K562 (cell line): ENCODE measurements at regions not wholly inside any gene's neighbourhood (a gene's known extent, or its start where the extent isn't known, plus 50 kb on each side); places are given as distances from the start of the nearest gene placed in this dataset.

Source experiments
- C11orf30 ChIP-seq: fragments of 450-650 bp; IDR thresholded peaks from 2 replicates; pipeline ENCODE4 v1.6.1; 2016; ENCODE audit warnings: low read depth, mild to moderate bottlenecking
- DPF2 ChIP-seq: fragments of 450-650 bp; IDR thresholded peaks from 2 replicates; pipeline ENCODE4 v1.6.1; 2016
- FOSL1 ChIP-seq: fragments of 200-800 bp; sonication (Bioruptor generic); conservative IDR thresholded peaks from 2 replicates; pipeline ENCODE4 v1.6.1; 2016; ENCODE audit warnings: missing genetic modification characterization, missing compliant biosample characterization
- HOMEZ ChIP-seq: fragments of 250-450 bp; sonication (Bioruptor Pico); IDR thresholded peaks from 2 replicates; pipeline ENCODE4 v1.4.0; 2020; ENCODE audit warnings: mild to moderate bottlenecking, moderate library complexity
- KDM4B ChIP-seq, 2 experiments: fragments of 450-650 bp in 1 of 2; sonication (generic) in 1 of 2; IDR thresholded peaks; 2 replicates each; pipeline ENCODE4 v1.6.1; 2016 to 2017; ENCODE audit warnings: borderline replicate concordance in 2 of 2, antibody characterized with exemption in 1 of 2, low read depth in 1 of 2, mild to moderate bottlenecking in 1 of 2
- MAFF ChIP-seq: IDR thresholded peaks from 2 replicates; pipeline ENCODE4 v1.6.1; 2012; ENCODE audit warnings: low read length, improper control_type of control experiment
- MAFG ChIP-seq: fragments of 450-650 bp; conservative IDR thresholded peaks from 2 replicates; pipeline ENCODE4 v1.6.1; 2016; ENCODE audit warnings: missing genetic modification characterization, missing compliant biosample characterization
- MAFK ChIP-seq: IDR thresholded peaks from 2 replicates; pipeline ENCODE4 v1.6.1; 2011; ENCODE audit warnings: low read length, improper control_type of control experiment
- NCOA6 ChIP-seq: fragments of 450-650 bp; IDR thresholded peaks from 2 replicates; pipeline ENCODE4 v1.6.1; 2017; ENCODE audit warnings: mild to moderate bottlenecking
- NFE2L1 ChIP-seq: fragments of 450-650 bp; IDR thresholded peaks from 2 replicates; pipeline ENCODE4 v1.6.1; 2016; ENCODE audit warnings: missing genetic modification characterization, low read depth, mild to moderate bottlenecking, missing compliant biosample characterization, moderate library complexity, borderline replicate concordance
- NR2C2 ChIP-seq, 2 experiments: fragments of 200-800 bp in 1 of 2; sonication (Bioruptor generic) in 1 of 2; sonication (generic) in 1 of 2; formaldehyde crosslinking in 1 of 2; IDR thresholded peaks; 2 replicates each; pipeline versions ENCODE4 v1.6.1 to v1.8.0; 2016 to 2022; ENCODE audit warnings: mild to moderate bottlenecking in 1 of 2, missing compliant biosample characterization in 1 of 2, missing genetic modification characterization in 1 of 2, missing genetic modification reagents in 1 of 2
- PKNOX1 ChIP-seq: fragments of 450-650 bp; IDR thresholded peaks from 2 replicates; pipeline ENCODE4 v1.6.1; 2016
- RFX5 ChIP-seq: IDR thresholded peaks from 2 replicates; pipeline ENCODE4 v1.6.1; 2011; ENCODE audit warnings: low read depth, mild to moderate bottlenecking, improper control_type of control experiment, low read length
- SAFB2 ChIP-seq: fragments of 200-400 bp; formaldehyde crosslinking; IDR thresholded peaks from 2 replicates; pipeline ENCODE4 v1.6.1; 2018; ENCODE audit warnings: borderline replicate concordance, low read length, low read depth, moderate library complexity; ENCODE audit not compliant: severe bottlenecking
- SIN3A ChIP-seq, 2 experiments: fragments of 150-350 bp in 1 of 2; IDR thresholded peaks; 2 replicates each; pipeline ENCODE4 v1.6.1; 2011 to 2016; ENCODE audit warnings: borderline replicate concordance in 2 of 2, low read depth in 2 of 2, low read length in 2 of 2, mild to moderate bottlenecking in 2 of 2, moderate library complexity in 2 of 2; ENCODE audit not compliant: control insufficient read depth in 1 of 2
- TARDBP ChIP-seq: fragments of 450-650 bp; IDR thresholded peaks from 2 replicates; pipeline ENCODE4 v1.6.1; 2016
- ZNF354B ChIP-seq: fragments of 250-450 bp; sonication (Bioruptor Pico); IDR thresholded peaks from 2 replicates; pipeline ENCODE4 v1.4.0; 2020
- ZNF584 ChIP-seq: fragments of 200-800 bp; sonication (Bioruptor generic); IDR thresholded peaks from 2 replicates; pipeline ENCODE4 v1.6.1; 2016; ENCODE audit warnings: low read depth, mild to moderate bottlenecking, missing genetic modification characterization, missing compliant biosample characterization
- ZNF785 ChIP-seq: fragments of 250-450 bp; sonication (Bioruptor Pico); IDR thresholded peaks from 2 replicates; pipeline ENCODE4 v1.4.0; 2020; ENCODE audit warnings: mild to moderate bottlenecking
- TF ChIP-seq, protein P1 (sequence below): sonication (generic); formaldehyde crosslinking; IDR thresholded peaks from 2 replicates; pipeline ENCODE4 v1.8.0; 2022; ENCODE audit warnings: missing genetic modification reagents, mild to moderate bottlenecking, moderate library complexity, borderline replicate concordance
- TF ChIP-seq, protein P2 (sequence below): fragments of 250-450 bp; sonication (Bioruptor Pico); IDR thresholded peaks from 2 replicates; pipeline ENCODE4 v1.9.0; 2021; ENCODE audit warnings: mild to moderate bottlenecking
- TF ChIP-seq, protein P3 (sequence below): IDR thresholded peaks from 2 replicates; pipeline ENCODE4 v1.6.1; 2014; ENCODE audit warnings: antibody characterized with exemption

DNA sequence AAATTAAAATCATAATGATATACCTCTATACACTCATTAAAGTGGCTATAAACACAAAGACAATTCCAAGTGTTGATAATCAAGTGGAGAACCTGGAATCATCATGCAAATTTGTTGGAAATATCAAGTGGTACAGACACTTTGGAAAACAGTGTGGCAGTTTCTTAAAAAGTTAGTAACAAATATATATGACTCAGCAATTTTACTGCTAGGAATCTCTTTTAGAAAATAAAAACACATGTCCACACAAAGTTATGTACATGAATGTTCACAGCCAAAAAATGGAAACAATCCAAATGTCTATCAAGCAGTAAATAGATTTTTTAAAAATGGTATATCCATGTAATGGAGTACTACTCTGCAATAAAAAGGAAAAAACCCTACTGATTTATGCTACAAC, 375.6 kb downstream of the HLX start (continued):
- TF ChIP-seq ZNF584: no peak
- peak; percentile 70 for TF ChIP-seq C11orf30
- no peak for TF ChIP-seq DPF2
- no peak for TF ChIP-seq HOMEZ
- TF ChIP-seq, protein P1, sequence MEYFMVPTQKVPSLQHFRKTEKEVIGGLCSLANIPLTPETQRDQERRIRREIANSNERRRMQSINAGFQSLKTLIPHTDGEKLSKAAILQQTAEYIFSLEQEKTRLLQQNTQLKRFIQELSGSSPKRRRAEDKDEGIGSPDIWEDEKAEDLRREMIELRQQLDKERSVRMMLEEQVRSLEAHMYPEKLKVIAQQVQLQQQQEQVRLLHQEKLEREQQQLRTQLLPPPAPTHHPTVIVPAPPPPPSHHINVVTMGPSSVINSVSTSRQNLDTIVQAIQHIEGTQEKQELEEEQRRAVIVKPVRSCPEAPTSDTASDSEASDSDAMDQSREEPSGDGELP (CRISPR knock-in tag): no peak
- TF ChIP-seq MAFG (tag): peak; percentile 81
- TF ChIP-seq TARDBP: no peak
- no peak for TF ChIP-seq SIN3A (IDR thresholded peaks at IDR 0.05; ENCODE audit: borderline replicate concordance in 2 of 2, control insufficient read depth in 1 of 2, low read depth in 2 of 2, low read length in 2 of 2)
- TF ChIP-seq NR2C2 (CRISPR knock-in tag; IDR thresholded peaks at IDR 0.05): no peak
- TF ChIP-seq NR2C2 (tag; IDR thresholded peaks at IDR 0.05): no peak
- TF ChIP-seq RFX5: no peak
- peak; percentile 51; the same call in 1 of the 2 replicates for TF ChIP-seq NFE2L1
- no peak for TF ChIP-seq PKNOX1
- TF ChIP-seq NCOA6: no peak
- TF ChIP-seq, protein P2, sequence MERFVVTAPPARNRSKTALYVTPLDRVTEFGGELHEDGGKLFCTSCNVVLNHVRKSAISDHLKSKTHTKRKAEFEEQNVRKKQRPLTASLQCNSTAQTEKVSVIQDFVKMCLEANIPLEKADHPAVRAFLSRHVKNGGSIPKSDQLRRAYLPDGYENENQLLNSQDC (CRISPR knock-in tag): no peak
- TF ChIP-seq FOSL1 (tag): no peak
- no peak for TF ChIP-seq KDM4B (IDR thresholded peaks at IDR 0.05; ENCODE audit: borderline replicate concordance in 2 of 2, low read depth in 1 of 2)
- TF ChIP-seq, protein P3, sequence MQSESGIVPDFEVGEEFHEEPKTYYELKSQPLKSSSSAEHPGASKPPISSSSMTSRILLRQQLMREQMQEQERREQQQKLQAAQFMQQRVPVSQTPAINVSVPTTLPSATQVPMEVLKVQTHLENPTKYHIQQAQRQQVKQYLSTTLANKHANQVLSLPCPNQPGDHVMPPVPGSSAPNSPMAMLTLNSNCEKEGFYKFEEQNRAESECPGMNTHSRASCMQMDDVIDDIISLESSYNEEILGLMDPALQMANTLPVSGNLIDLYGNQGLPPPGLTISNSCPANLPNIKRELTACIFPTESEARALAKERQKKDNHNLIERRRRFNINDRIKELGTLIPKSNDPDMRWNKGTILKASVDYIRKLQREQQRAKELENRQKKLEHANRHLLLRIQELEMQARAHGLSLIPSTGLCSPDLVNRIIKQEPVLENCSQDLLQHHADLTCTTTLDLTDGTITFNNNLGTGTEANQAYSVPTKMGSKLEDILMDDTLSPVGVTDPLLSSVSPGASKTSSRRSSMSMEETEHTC: no peak
- no peak for TF ChIP-seq ZNF785 (CRISPR knock-in tag)
- peak; percentile 81 for TF ChIP-seq MAFK
- no peak for TF ChIP-seq ZNF354B (CRISPR knock-in tag)
- no peak for TF ChIP-seq SAFB2
- peak; percentile 83 for TF ChIP-seq MAFF
